SK-N-SH treated with all-trans-retinoic acid at 6 μM for 48 hours (cell line): ENCODE measurements at regions not wholly inside any gene's neighbourhood (a gene's known extent, or its start where the extent isn't known, plus 50 kb on each side); places are given as distances from the start of the nearest gene placed in this dataset.

Experiments used
- ARNTL ChIP-seq: fragments of 450-650 bp; formaldehyde crosslinking; IDR thresholded peaks from 2 replicates; pipeline ENCODE4 v1.5.0; 2020; ENCODE audit warnings: low read depth, mild to moderate bottlenecking, moderate library complexity, borderline replicate concordance
- ZC3H10 ChIP-seq: fragments of 250-450 bp; sonication (Bioruptor Pico); IDR thresholded peaks from 2 replicates; pipeline ENCODE4 v1.5.1; 2021; ENCODE audit warnings: mild to moderate bottlenecking, moderate library complexity
- ZFP3 ChIP-seq: fragments of 250-450 bp; sonication (Bioruptor Pico); IDR thresholded peaks from 2 replicates; pipeline ENCODE4 v1.5.0; 2020; ENCODE audit warnings: mild to moderate bottlenecking, moderate library complexity

GRCh38 chr15:36449084-36449661 is 130.3 kb upstream of the CDIN1 start:
- TF ChIP-seq ZFP3 (CRISPR knock-in tag) (no peak), ARNTL (no peak), ZC3H10 (no peak)
